ENCODE measurements at regions not wholly inside any gene's neighbourhood (a gene's known extent, or its start where the extent isn't known, plus 50 kb on each side); places are given as distances from the start of the nearest gene placed in this dataset.

GRCh38 chr4:18111081-18111480 is 89.5 kb upstream of the LCORL start:
- H3K4me3 ChIP-seq (replicated peaks in 1 of 3; ENCODE audit: low read depth in 2 of 3, low read length in 3 of 3) = no peak overlapping the region
- no peaks in the 10 kb centered on the region for H3K4me1 ChIP-seq (ENCODE audit: control insufficient read depth in 1 of 2, insufficient read depth in 2 of 2, low read length in 2 of 2)
- no peaks in the 10 kb centered on the region for H4K20me1 ChIP-seq (ENCODE audit: insufficient read depth, low read length)
- Mint-ChIP-seq H3K4me3 (no peak overlapping the region), H3K4me1 (no peaks in the 10 kb centered on the region), H3K27ac (no peak overlapping the region), H3K9me3 (peaks cover 0 to 2% (median 0%) of the 10 kb centered on the region in 7 donors), H3K36me3 (no peaks in the 10 kb centered on the region), H3K27me3 (ENCODE audit: low read depth in 3 of 3) (peaks cover 0 to 2% (median 0%) of the 10 kb centered on the region in 3 donors)
- no peak overlapping the region for H3K9ac ChIP-seq (ENCODE audit: insufficient read depth, low read length, poor library complexity, severe bottlenecking)
- H3K27me3 ChIP-seq (ENCODE audit: control insufficient read depth in 2 of 2, insufficient read depth in 2 of 2, low read length in 2 of 2) = no peaks in the 10 kb centered on the region
- H3K27ac ChIP-seq (ENCODE audit: low read depth in 1 of 2, low read length in 2 of 2) = no peak overlapping the region
- TF ChIP-seq CTCF (IDR thresholded peaks at IDR 0.05) = no peak
- H3K36me3 ChIP-seq (replicated peaks in 1 of 2; ENCODE audit: control insufficient read depth in 1 of 2, insufficient read depth in 2 of 2, low read length in 2 of 2) = no peaks in the 10 kb centered on the region
- H3K79me2 ChIP-seq (ENCODE audit: insufficient read depth, low read length) = no peaks in the 10 kb centered on the region
- DNase-seq = no peak
- intact Hi-C loops (cut with micrococcal nuclease) = no loop called here
- no peaks in the 10 kb centered on the region for H3K9me3 ChIP-seq (replicated peaks in 1 of 2; ENCODE audit: control insufficient read depth in 1 of 2, insufficient read depth in 1 of 2, low read length in 2 of 2)
- H2AFZ ChIP-seq (ENCODE audit: insufficient read depth, low read depth, low read length, poor library complexity, severe bottlenecking) = no peak overlapping the region
- WGBS (ENCODE audit: insufficient coverage) = 90% methylated on average over 3 of the region's 4 CpGs
- H3K4me2 ChIP-seq (replicated peaks; ENCODE audit: extremely low read depth, low read length, poor library complexity, severe bottlenecking) = no peak overlapping the region

- H3K36me3 ChIP-seq (replicated peaks in 1 of 2; ENCODE audit: control insufficient read depth in 1 of 2, insufficient read depth in 2 of 2, low read length in 2 of 2) = no peaks in the 10 kb centered on the region
- DNase-seq = no peak
- no peaks in the 10 kb centered on the region for H3K9me3 ChIP-seq (replicated peaks in 1 of 2; ENCODE audit: control insufficient read depth in 1 of 2, insufficient read depth in 1 of 2, low read length in 2 of 2)
- H3K4me2 ChIP-seq (replicated peaks; ENCODE audit: extremely low read depth, low read length, poor library complexity, severe bottlenecking) = no peak overlapping the region
- H3K9ac ChIP-seq (ENCODE audit: insufficient read depth, low read length, poor library complexity, severe bottlenecking) = no peak overlapping the region
- intact Hi-C loops (cut with micrococcal nuclease) = no loop called here
- H3K36me3 Mint-ChIP-seq = no peaks in the 10 kb centered on the region
- TF ChIP-seq CTCF (IDR thresholded peaks at IDR 0.05) = no peak
- no peak overlapping the region for H3K4me3 ChIP-seq (replicated peaks in 1 of 3; ENCODE audit: low read depth in 2 of 3, low read length in 3 of 3)
- no peak overlapping the region for H3K27ac ChIP-seq (ENCODE audit: low read depth in 1 of 2, low read length in 2 of 2)
- H4K20me1 ChIP-seq (ENCODE audit: insufficient read depth, low read length) = no peaks in the 10 kb centered on the region
- no peaks in the 10 kb centered on the region for H3K27me3 ChIP-seq (ENCODE audit: control insufficient read depth in 2 of 2, insufficient read depth in 2 of 2, low read length in 2 of 2)
- no peak overlapping the region for H3K4me3 Mint-ChIP-seq
- H3K4me1 ChIP-seq (ENCODE audit: control insufficient read depth in 1 of 2, insufficient read depth in 2 of 2, low read length in 2 of 2) = no peaks in the 10 kb centered on the region
- no peaks in the 10 kb centered on the region for H3K79me2 ChIP-seq (ENCODE audit: insufficient read depth, low read length)
- no peaks in the 10 kb centered on the region for H3K4me1 Mint-ChIP-seq
- H3K27ac Mint-ChIP-seq = no peak overlapping the region
- H2AFZ ChIP-seq (ENCODE audit: insufficient read depth, low read depth, low read length, poor library complexity, severe bottlenecking) = no peak overlapping the region
- no CpG with 5 or more reads among the region's 6 CpGs for WGBS (ENCODE audit: insufficient coverage)
- peaks cover 0 to 2% (median 0%) of the 10 kb centered on the region in 7 donors for H3K9me3 Mint-ChIP-seq
- peaks cover 0 to 2% (median 0%) of the 10 kb centered on the region in 3 donors for H3K27me3 Mint-ChIP-seq (ENCODE audit: low read depth in 3 of 3)
These were observed 88.5 kb upstream of the LCORL start for GRCh38 chr4:18110099-18110498.
